Panc1 (cell line): ENCODE measurements at regions not wholly inside any gene's neighbourhood (a gene's known extent, or its start where the extent isn't known, plus 50 kb on each side); places are given as distances from the start of the nearest gene placed in this dataset.
"Not testable (repeated sequence)": the region's sequence is repeated elsewhere in the genome, so short reads cannot be mapped to it uniquely, and the experiment has no call there.

Experiments used
- ATAC-seq: fragments of 200-7000 bp; cut with Tn5 transposase; 2 replicates; pipeline ENCODE4 v1.9.1; 2020; ENCODE audit warnings: mild to moderate bottlenecking, moderate library complexity
- BruUV-seq: library from RNA; stranded (reverse); fragments of 400-500 nt; replicated peaks from 2 replicates; lab custom pipeline; 2021; lab: Mats Ljungman, UMichigan
- CTCF ChIA-PET: fragments of 300-600 bp; sonication (Branson Sonifier 250); formaldehyde crosslinking; loops from one replicate; lab custom pipeline; 2022; ENCODE audit warnings: antibody characterized with exemption; lab: Charles Lee
- POLR2A ChIA-PET: fragments of 300-600 bp; sonication (Branson Sonifier 250); formaldehyde crosslinking; loops from one replicate; lab custom pipeline; 2022; ENCODE audit warnings: antibody characterized with exemption; lab: Charles Lee
- DNase-seq: peaks from one replicate; pipeline ENCODE4 v3.0.0-alpha.2; 2010; ENCODE audit warnings: low read depth, low spot score
- H3K27ac ChIP-seq: 2 replicates; pipeline ENCODE4 v1.5.1; 2011; ENCODE audit warnings: mild to moderate bottlenecking, low read length, inconsistent platforms
- H3K27me3 ChIP-seq: fragments of 200-500 bp; sonication (Bioruptor generic); 2 replicates; pipeline ENCODE4 v1.6.0; 2014; ENCODE audit warnings: low read length, inconsistent platforms; ENCODE audit not compliant: control insufficient read depth, insufficient read depth
- H3K36me3 ChIP-seq: fragments of 200-500 bp; sonication (Bioruptor generic); 2 replicates; pipeline ENCODE4 v1.5.1; 2014; ENCODE audit warnings: inconsistent platforms, mild to moderate bottlenecking, low read length, moderate library complexity; ENCODE audit not compliant: control insufficient read depth, insufficient read depth
- H3K4me1 ChIP-seq: 2 replicates; pipeline ENCODE4 v1.5.1; 2011; ENCODE audit warnings: inconsistent platforms, mild to moderate bottlenecking, low read length, moderate library complexity; ENCODE audit not compliant: control insufficient read depth, insufficient read depth
- H3K4me3 ChIP-seq, 2 experiments: 2 replicates each; pipeline ENCODE4 v1.5.1; 2011 to 2012; ENCODE audit warnings: low read depth in 2 of 2, low read length in 2 of 2, mild to moderate bottlenecking in 2 of 2, inconsistent platforms in 1 of 2, moderate library complexity in 1 of 2
- H3K9me3 ChIP-seq: fragments of 200-500 bp; sonication (Bioruptor generic); 2 replicates; pipeline ENCODE4 v1.5.1; 2014; ENCODE audit warnings: low read depth, mild to moderate bottlenecking, inconsistent platforms, low read length, moderate library complexity; ENCODE audit not compliant: control insufficient read depth, insufficient read depth
- POLR2AphosphoS5 ChIP-seq: IDR thresholded peaks from 2 replicates; pipeline ENCODE4 v1.6.1; 2012; ENCODE audit warnings: mild to moderate bottlenecking, low read depth, low read length, moderate library complexity
- SIN3A ChIP-seq: IDR thresholded peaks from 2 replicates; pipeline ENCODE4 v1.6.1; 2012; ENCODE audit warnings: low read depth, mild to moderate bottlenecking, low read length, moderate library complexity, borderline replicate concordance; ENCODE audit not compliant: insufficient read depth
- TCF7L2 ChIP-seq: IDR thresholded peaks from 2 replicates; pipeline ENCODE4 v1.6.1; 2011; ENCODE audit warnings: mild to moderate bottlenecking, low read depth, low read length, inconsistent platforms
- in situ Hi-C: cut with HindIII; loops from 2 replicates; pipeline ENCODE4 v1.10.0; 2016; ENCODE audit warnings: low sequenced_read_pairs, low pct_unique_long_range_greater_than_20kb
- intact Hi-C: fragments of 100-400 bp; cut with micrococcal nuclease; formaldehyde crosslinking; loops from one replicate; pipeline ENCODE4 v1.10.0; 2022; ENCODE audit not compliant: unreplicated experiment
- TF ChIP-seq, protein P1 (sequence below), 2 experiments: IDR thresholded peaks; 2 replicates each; pipeline ENCODE4 v1.6.1; 2011 to 2012; ENCODE audit warnings: low read depth in 2 of 2, control low read depth in 1 of 2, low read length in 1 of 2, mild to moderate bottlenecking in 1 of 2, moderate library complexity in 1 of 2; ENCODE audit not compliant: insufficient read depth in 1 of 2
- TF ChIP-seq, protein P2 (sequence below): fragments of 450-650 bp; IDR thresholded peaks from 2 replicates; pipeline ENCODE4 v1.5.1; 2017; ENCODE audit warnings: mild to moderate bottlenecking

DNA sequence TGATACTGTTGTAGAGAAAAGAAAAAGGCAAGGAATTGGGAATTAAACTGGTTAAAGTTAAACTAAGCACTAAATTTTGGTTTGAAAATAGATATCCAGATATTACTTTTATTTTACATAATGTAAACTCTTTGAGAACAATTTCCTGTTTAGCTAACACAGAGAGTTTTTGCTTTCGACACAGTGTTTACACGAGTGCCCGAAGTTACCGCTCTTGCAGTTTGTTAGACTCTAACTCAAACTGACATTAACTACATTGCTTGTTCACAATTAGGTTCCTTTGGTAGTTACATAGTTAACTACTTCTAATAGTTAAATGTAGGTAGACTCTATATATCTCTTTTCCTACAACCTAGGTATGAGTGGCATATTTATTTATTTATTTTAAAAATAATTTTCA lies 117.1 kb upstream of the CHD1 start:
- in situ Hi-C loops (no loop called here), intact Hi-C loops (no loop called here)
- BruUV-seq = no TSS peak
- H3K36me3 ChIP-seq = no peaks in the 10 kb centered on the region
- TF ChIP-seq, protein P1, sequence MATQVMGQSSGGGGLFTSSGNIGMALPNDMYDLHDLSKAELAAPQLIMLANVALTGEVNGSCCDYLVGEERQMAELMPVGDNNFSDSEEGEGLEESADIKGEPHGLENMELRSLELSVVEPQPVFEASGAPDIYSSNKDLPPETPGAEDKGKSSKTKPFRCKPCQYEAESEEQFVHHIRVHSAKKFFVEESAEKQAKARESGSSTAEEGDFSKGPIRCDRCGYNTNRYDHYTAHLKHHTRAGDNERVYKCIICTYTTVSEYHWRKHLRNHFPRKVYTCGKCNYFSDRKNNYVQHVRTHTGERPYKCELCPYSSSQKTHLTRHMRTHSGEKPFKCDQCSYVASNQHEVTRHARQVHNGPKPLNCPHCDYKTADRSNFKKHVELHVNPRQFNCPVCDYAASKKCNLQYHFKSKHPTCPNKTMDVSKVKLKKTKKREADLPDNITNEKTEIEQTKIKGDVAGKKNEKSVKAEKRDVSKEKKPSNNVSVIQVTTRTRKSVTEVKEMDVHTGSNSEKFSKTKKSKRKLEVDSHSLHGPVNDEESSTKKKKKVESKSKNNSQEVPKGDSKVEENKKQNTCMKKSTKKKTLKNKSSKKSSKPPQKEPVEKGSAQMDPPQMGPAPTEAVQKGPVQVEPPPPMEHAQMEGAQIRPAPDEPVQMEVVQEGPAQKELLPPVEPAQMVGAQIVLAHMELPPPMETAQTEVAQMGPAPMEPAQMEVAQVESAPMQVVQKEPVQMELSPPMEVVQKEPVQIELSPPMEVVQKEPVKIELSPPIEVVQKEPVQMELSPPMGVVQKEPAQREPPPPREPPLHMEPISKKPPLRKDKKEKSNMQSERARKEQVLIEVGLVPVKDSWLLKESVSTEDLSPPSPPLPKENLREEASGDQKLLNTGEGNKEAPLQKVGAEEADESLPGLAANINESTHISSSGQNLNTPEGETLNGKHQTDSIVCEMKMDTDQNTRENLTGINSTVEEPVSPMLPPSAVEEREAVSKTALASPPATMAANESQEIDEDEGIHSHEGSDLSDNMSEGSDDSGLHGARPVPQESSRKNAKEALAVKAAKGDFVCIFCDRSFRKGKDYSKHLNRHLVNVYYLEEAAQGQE (IDR thresholded peaks at IDR 0.05; ENCODE audit: insufficient read depth in 1 of 2, low read depth in 2 of 2, low read length in 1 of 2) = no peak
- TF ChIP-seq, protein P2, sequence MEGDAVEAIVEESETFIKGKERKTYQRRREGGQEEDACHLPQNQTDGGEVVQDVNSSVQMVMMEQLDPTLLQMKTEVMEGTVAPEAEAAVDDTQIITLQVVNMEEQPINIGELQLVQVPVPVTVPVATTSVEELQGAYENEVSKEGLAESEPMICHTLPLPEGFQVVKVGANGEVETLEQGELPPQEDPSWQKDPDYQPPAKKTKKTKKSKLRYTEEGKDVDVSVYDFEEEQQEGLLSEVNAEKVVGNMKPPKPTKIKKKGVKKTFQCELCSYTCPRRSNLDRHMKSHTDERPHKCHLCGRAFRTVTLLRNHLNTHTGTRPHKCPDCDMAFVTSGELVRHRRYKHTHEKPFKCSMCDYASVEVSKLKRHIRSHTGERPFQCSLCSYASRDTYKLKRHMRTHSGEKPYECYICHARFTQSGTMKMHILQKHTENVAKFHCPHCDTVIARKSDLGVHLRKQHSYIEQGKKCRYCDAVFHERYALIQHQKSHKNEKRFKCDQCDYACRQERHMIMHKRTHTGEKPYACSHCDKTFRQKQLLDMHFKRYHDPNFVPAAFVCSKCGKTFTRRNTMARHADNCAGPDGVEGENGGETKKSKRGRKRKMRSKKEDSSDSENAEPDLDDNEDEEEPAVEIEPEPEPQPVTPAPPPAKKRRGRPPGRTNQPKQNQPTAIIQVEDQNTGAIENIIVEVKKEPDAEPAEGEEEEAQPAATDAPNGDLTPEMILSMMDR = no peak
- TF ChIP-seq SIN3A (no peak), POLR2AphosphoS5 (no peak), TCF7L2 (no peak)
- no peaks in the 10 kb centered on the region for H3K9me3 ChIP-seq
- ChIA-PET CTCF (no interaction called here), POLR2A (no interaction called here)
- ATAC-seq (no peak), DNase-seq (no peak)
- no peaks in the 10 kb centered on the region for H3K4me1 ChIP-seq
- H3K27ac ChIP-seq = no peak overlapping the region
- H3K4me3 ChIP-seq = no peak overlapping the region
- peaks cover 4% of the 10 kb centered on the region for H3K27me3 ChIP-seq

DNA sequence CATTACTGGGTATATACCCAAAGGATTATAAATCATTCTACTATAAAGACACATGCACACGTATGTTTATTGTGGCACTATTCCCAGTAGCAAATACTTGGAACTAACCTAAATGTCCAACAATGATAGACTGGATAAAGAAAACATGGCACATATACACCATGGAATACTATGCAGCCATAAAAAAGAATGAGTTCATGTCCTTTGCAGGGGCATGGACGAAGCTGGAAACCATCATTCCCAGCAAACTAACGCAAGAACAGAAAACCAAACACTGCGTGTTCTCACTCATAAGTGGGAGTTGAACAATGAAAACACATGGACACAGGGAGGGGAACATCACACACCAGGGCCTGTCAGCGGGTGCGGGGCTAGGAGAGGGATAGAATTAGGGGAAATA lies 114.5 kb upstream of the CHD1 start:
- in situ Hi-C loops, intact Hi-C loops, H3K27ac ChIP-seq, CTCF ChIA-PET, H3K36me3 ChIP-seq, H3K9me3 ChIP-seq, H3K4me3 ChIP-seq, H3K27me3 ChIP-seq, DNase-seq, BruUV-seq, H3K4me1 ChIP-seq, POLR2A ChIA-PET, ATAC-seq: not testable (repeated sequence)

- ATAC-seq = no peak
Observed at GRCh38 chr5:99037668-99038067, 108.9 kb upstream of the CHD1 start.

More at GRCh38 chr5:99037668-99038067, 108.9 kb upstream of the CHD1 start:
- Histone ChIP-seq H3K27me3 (no peaks in the 10 kb centered on the region), H3K9me3 (no peaks in the 10 kb centered on the region), H3K4me1 (peaks cover 4% of the 10 kb centered on the region; the same call in 1 of the 2 replicates), H3K36me3 (no peaks in the 10 kb centered on the region), H3K27ac (no peak overlapping the region), H3K4me3 (no peak overlapping the region)
- in situ Hi-C loops (no loop called here), intact Hi-C loops (no loop called here)
- ChIA-PET CTCF (no interaction called here), POLR2A (no interaction called here)
- DNase-seq = no peak
- no TSS peak for BruUV-seq
- TF ChIP-seq SIN3A (no peak), TCF7L2 (no peak), POLR2AphosphoS5 (no peak)
- TF ChIP-seq, protein P1 (IDR thresholded peaks at IDR 0.05; ENCODE audit: insufficient read depth in 1 of 2, low read depth in 2 of 2, low read length in 1 of 2) = no peak
- TF ChIP-seq, protein P2 = no peak
